ENCODE measurements at regions not wholly inside any gene's neighbourhood (a gene's known extent, or its start where the extent isn't known, plus 50 kb on each side); places are given as distances from the start of the nearest gene placed in this dataset.

GRCh38 chr4:137621056-137621455 lies 88.8 kb upstream of the PCDH18 start:
- TF ChIP-seq CTCF (conservative IDR thresholded peaks at IDR 0.05; ENCODE audit: low read length) (no peak), EZH2phosphoT487 (IDR thresholded peaks at IDR 0.05; ENCODE audit: borderline replicate concordance, low read depth, low read length) (no peak)
